A673 (cell line): ENCODE measurements at regions not wholly inside any gene's neighbourhood (a gene's known extent, or its start where the extent isn't known, plus 50 kb on each side); places are given as distances from the start of the nearest gene placed in this dataset.

Experiments
- BruUV-seq: library from RNA; stranded (reverse); fragments of 400-500 nt; replicated peaks from 2 replicates; lab custom pipeline; 2021; lab: Mats Ljungman, UMichigan
- CTCF ChIA-PET: fragments of 300-600 bp; sonication (Branson Sonifier 250); formaldehyde crosslinking; loops from one replicate; lab custom pipeline; 2022; ENCODE audit warnings: antibody characterized with exemption; lab: Charles Lee
- POLR2A ChIA-PET: fragments of 300-600 bp; sonication (Branson Sonifier 250); formaldehyde crosslinking; loops from one replicate; lab custom pipeline; 2022; ENCODE audit warnings: antibody characterized with exemption; ENCODE audit not compliant: low non-redundant PET; lab: Charles Lee
- DNase-seq: peaks from one replicate; pipeline ENCODE4 v3.0.0-alpha.2; 2015; ENCODE audit warnings: low spot score
- H3K27ac ChIP-seq: fragments of 200-600 bp; sonication (generic); 2 replicates; pipeline ENCODE4 v1.5.1; 2016; ENCODE audit warnings: mixed run types, low read depth, mild to moderate bottlenecking, mixed read lengths, antibody characterized with exemption, low read length; ENCODE audit not compliant: poor library complexity, severe bottlenecking
- H3K27me3 ChIP-seq: fragments of 200-600 bp; sonication (generic); replicated peaks from 2 replicates; pipeline ENCODE4 v1.6.1; 2017; ENCODE audit warnings: mixed run types, low read depth, mild to moderate bottlenecking, mixed read lengths, antibody characterized with exemption, low read length; ENCODE audit not compliant: insufficient read depth, poor library complexity
- H3K36me3 ChIP-seq: fragments of 200-600 bp; sonication (generic); 2 replicates; pipeline ENCODE4 v1.6.1; 2016; ENCODE audit warnings: mixed run types, mild to moderate bottlenecking, mixed read lengths, antibody characterized with exemption, low read length; ENCODE audit not compliant: insufficient read depth, poor library complexity, severe bottlenecking
- H3K4me1 ChIP-seq: fragments of 200-600 bp; sonication (generic); 2 replicates; pipeline ENCODE4 v1.6.1; 2017; ENCODE audit warnings: mixed run types, mild to moderate bottlenecking, mixed read lengths, antibody characterized with exemption, low read length; ENCODE audit not compliant: insufficient read depth, poor library complexity, severe bottlenecking
- H3K4me3 ChIP-seq: fragments of 200-600 bp; sonication (generic); 2 replicates; pipeline ENCODE4 v1.5.1; 2016; ENCODE audit warnings: low read depth, mixed run types, mild to moderate bottlenecking, mixed read lengths, low read length; ENCODE audit not compliant: poor library complexity, severe bottlenecking
- H3K9me3 ChIP-seq: fragments of 200-600 bp; sonication (generic); 2 replicates; pipeline ENCODE4 v1.6.1; 2016; ENCODE audit warnings: mixed run types, low read depth, mild to moderate bottlenecking, mixed read lengths, antibody characterized with exemption, low read length; ENCODE audit not compliant: poor library complexity, severe bottlenecking
- CTCF ChIP-seq: fragments of 300-800, 200-600 bp; sonication (generic); conservative IDR thresholded peaks from 2 replicates; pipeline ENCODE4 v1.5.1; 2017; ENCODE audit warnings: low read depth, mild to moderate bottlenecking, antibody characterized with exemption, low read length, moderate library complexity, mixed read lengths
- EZH2 ChIP-seq: fragments of 200-600 bp; sonication (generic); IDR thresholded peaks from 2 replicates; pipeline ENCODE4 v1.6.1; 2017; ENCODE audit warnings: borderline replicate concordance, low read depth, mild to moderate bottlenecking, mixed read lengths, antibody characterized with exemption, low read length; ENCODE audit not compliant: poor library complexity, severe bottlenecking
- intact Hi-C: fragments of 100-400 bp; cut with micrococcal nuclease; formaldehyde crosslinking; loops from one replicate; pipeline ENCODE4 v1.10.0; 2022; ENCODE audit not compliant: unreplicated experiment

GRCh38 chr9:115864581-115864980 is 289.0 kb upstream of the PAPPA start:
- H3K36me3 ChIP-seq = no peaks in the 10 kb centered on the region
- POLR2A ChIA-PET = interaction anchor here (0.6 to 0.8 kb wide), 4 partner anchors 13 to 271 kb away, joined by 3 to 10 read pairs (median 4); no protein-coding TSS in a partner anchor
- CTCF ChIA-PET = interaction anchor here (0.6 to 0.9 kb wide), 4 partner anchors 16 to 278 kb away, joined by 3 to 8 read pairs (median 4); no protein-coding TSS in a partner anchor
- peak; percentile 96 for DNase-seq
- H3K27me3 ChIP-seq = no peaks in the 10 kb centered on the region
- H3K9me3 ChIP-seq = no peaks in the 10 kb centered on the region
- intact Hi-C loops = loop anchor here (1.0 to 5.0 kb wide), 5 partner anchors 247 to 708 kb away; no protein-coding TSS in a partner anchor
- H3K4me1 ChIP-seq = peaks cover 61% of the 10 kb centered on the region
- H3K27ac ChIP-seq = peak overlapping the region; percentile 99
- no TSS peak for BruUV-seq
- TF ChIP-seq CTCF (no peak), EZH2 (no peak)
- H3K4me3 ChIP-seq = no peak overlapping the region

- TF ChIP-seq CTCF = no peak
- TF ChIP-seq EZH2 = no peak
- Histone ChIP-seq H3K27me3 (no peaks in the 10 kb centered on the region), H3K27ac (peak overlapping the region; percentile 95), H3K4me1 (peaks cover 46% of the 10 kb centered on the region), H3K4me3 (no peak overlapping the region), H3K9me3 (no peaks in the 10 kb centered on the region), H3K36me3 (no peaks in the 10 kb centered on the region)
- intact Hi-C loops = no loop called here
- no peak for DNase-seq
- ChIA-PET POLR2A (no interaction called here), CTCF (no interaction called here)
- BruUV-seq = no TSS peak
These were observed 286.3 kb upstream of the PAPPA start for GRCh38 chr9:115867326-115867725.

- Histone ChIP-seq H3K4me3 (no peak overlapping the region), H3K27me3 (no peaks in the 10 kb centered on the region), H3K36me3 (no peaks in the 10 kb centered on the region), H3K27ac (peak overlapping the region; percentile 36), H3K4me1 (peaks cover 54% of the 10 kb centered on the region), H3K9me3 (peaks cover 19% of the 10 kb centered on the region)
- no TSS peak for BruUV-seq
- TF ChIP-seq EZH2 (no peak), CTCF (0 out of 2 replicates have a peak, but pooled peaks have one; percentile 23)
- ChIA-PET CTCF (no interaction called here), POLR2A (no interaction called here)
- intact Hi-C loops = no loop called here
- DNase-seq = peak; percentile 69
These were observed 275.6 kb upstream of the PAPPA start for GRCh38 chr9:115877852-115878438.
